ENCODE measurements at regions not wholly inside any gene's neighbourhood (a gene's known extent, or its start where the extent isn't known, plus 50 kb on each side); places are given as distances from the start of the nearest gene placed in this dataset.
A peak's percentile ranks its signal among the peaks of the same experiment; 100 is the strongest.

DNA sequence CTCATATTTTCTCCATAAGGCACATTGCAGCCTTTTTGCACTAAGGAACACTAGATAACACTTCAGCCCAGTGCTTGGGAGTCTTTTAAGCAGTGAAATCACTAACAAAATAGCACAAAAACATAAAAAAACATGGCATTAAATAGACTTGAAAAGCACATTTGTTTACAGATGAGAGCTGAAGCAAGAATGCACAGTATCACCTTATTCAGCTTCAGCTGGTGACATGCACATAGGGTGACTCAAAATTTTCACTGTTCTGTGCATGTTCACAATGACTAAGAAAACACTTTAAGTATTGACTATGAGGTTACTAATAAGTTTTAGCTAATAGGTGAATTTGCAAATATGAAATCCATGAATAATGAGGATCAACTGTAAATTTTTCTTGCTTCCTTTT lies 293.9 kb upstream of the TARS1 start:
- DNase-seq = no peak

DNA sequence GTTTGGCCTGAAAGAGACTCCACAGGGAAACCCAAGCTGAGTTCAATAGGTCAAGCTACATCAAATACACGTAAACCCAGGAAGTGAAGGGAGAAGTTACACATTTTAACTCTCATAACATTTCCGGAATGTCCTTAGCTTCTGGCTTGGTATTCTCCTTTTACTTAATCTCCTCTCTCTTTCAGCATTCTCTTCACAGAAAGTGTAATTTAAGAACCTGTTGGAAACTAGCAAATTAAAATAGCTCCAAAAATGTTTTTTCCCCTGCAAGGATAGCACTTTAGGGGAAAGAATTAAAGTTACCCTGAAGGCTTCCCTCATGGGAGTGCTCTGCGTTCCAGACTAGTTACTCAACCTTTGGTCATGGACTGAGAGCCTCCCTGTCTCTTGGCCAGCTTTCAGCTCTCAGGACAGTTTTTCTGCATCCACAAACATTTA lies 292.7 kb upstream of the TARS1 start:
- no peak for DNase-seq

DNA sequence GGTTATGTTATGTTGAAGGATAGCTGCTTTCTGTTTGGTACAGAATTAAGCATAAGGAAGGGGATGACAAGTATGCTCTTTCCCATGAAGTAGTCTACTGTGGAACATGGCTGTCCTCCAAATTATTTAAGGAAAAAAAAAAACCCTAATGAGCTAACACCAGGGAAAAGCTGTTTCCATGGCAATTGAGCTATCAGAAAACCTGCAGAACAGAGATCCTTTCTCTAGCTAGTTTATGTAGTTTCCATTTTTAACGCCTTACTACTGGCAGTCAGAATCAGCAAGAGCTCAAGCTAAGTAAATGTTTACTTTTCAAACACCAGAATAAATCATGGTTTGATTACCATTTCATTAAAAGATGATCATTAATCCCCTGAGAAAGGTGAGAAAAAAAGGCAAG lies 287.4 kb upstream of the TARS1 start:
- DNase-seq = peak in 1 of 51 donors; percentile 33

DNA sequence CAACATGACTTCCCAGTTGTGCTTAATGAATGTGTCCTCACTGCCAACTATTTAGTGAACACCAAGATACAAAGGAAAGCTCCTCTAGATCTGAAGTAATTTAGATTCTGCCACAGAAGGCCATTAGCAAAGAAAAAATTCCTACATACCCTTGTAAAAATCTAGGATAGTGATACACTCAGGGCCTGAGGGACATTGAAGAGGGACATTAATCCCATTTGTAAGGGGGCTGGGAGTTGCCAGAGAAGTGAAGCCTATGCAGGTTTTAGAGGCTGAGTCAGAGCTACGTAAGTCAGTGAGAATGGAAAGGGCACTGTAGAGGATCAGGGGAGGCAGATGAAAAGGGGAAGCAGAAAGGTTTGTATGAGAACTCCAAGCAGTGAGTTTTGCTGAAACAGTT lies 286.9 kb upstream of the TARS1 start:
- no peak for DNase-seq

DNA sequence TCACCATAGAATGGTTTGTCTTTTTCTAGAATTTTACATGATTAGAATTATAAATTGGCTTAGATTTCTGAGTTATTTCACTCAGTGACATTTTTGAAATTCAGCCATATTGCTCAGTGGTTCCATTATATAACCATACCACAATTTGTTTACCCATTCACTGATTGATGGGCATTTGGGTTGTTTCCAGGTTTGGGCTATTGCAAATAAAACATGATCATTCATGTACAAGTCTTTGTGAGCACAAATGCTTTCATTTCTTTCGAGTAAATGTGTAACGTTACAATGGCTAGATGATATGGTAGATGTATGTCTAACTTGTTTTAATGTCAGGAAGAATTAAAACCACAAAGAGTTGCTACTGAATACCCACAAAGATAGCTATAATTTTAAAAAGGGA lies 279.9 kb upstream of the TARS1 start:
- no peak for DNase-seq

DNA sequence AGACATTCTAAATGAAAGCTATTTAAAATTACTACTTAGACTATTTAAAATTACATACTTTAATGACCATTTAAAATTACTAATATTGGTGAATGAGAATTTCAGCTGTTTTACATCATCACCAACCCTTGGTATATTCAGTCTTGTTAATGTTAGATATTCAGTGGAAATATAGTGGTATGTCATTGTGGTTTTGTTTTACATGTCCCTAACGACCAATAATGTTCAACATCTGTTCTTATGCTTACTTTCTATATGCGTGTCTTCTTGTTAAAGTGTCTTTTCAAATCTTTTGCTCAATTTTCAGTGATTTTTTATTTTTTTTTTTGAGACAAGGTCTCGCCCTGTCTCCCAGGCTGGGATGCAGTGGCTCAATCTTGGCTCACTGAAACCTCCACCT lies 279.3 kb upstream of the TARS1 start:
- DNase-seq = no peak

DNA sequence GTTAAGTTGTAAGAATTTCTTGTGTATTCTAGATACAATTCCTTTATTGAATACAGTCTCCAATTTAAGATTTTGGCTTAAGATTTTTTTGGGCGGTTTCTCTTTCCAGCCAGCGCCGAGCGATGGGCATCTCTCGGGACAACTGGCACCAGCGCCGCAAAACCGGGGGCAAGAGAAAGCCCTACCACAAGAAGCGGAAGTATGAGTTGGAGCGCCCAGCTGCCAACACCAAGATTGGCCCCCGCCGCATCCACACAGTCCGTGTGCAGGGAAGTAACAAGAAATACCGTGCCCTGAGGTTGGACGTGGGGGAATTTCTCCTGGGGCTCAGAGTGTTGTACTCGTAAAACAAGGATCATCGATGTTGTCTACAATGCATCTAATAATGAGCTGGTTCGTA lies 278.7 kb upstream of the TARS1 start:
- no peak for DNase-seq

DNA sequence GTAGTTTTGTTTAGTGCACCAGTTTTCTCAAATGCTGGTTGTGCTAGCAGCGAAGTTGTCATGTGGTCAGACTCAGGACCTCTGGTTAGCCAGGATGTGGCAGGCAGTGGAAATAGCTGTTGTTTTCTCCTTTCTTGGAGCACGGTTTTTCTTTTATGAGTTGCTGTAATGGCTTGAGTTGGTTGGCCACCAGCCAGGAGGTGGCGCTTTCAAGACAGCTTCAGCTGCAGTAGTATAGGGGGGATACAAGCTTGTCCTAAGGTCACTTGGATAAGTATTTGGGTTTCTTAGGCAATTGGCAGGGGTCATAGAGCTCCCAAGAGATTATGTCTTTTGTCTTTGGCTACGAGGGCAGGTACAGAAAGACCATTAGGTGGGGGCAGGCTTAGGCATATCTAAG lies 274.2 kb upstream of the TARS1 start:
- no peak for DNase-seq

DNA sequence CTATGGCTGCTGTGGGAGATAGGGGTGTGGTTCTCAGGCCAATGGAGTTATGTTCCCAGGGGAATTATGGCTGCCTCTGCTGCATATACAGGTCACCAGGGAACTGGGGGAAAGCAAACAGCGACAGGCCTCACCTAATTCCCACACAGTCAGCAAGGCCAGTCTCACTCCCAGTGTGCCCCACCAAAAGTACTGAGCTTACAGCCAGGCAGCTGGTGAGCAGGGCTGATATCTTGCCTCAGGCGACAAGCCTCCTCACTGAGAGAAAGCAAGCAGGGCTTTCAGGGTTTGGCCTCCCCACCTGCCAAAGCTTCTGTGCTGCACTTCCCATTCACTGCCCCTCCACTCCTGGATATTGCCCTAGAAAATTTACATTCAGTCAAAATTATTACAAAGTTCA lies 273.8 kb upstream of the TARS1 start:
- DNase-seq = no peak

DNA sequence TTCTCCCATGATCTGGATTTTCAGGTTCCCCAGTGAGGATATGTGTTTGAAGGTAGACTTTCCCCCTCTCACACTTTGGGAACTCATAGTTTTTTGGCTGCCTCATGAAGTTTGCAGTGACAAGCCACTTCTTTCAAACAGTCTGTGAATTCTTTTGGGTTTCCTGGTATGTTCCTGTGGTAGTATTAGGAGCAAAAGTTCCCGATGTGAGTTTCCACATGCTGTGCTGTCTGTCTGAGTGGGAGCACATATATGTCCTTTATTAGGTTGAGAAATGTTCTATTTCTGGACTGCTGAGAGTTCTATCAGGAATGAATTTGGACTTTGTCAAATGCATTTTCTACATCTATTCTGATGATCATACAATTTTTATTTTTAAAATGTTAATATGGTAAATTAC lies 273.2 kb upstream of the TARS1 start:
- DNase-seq = no peak

DNA sequence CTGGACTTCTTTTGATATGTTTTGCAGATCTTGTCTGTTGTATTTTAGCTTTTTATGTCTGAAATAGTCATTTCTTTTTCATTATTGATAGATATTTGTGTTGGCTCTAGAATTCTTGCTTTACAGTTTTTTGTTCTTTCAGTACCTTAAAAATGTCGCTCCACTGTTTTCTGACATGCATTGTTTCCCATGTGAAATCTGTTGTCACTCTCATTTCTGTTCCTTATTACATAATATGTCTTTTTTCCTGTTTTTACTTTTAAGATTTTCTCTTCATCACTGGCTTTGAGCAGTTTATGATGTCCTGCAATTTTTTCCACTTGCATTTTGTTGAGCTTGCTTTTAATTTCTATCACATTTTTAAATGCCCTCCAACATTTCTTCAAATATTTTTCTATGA lies 270.4 kb upstream of the TARS1 start:
- DNase-seq = no peak

DNA sequence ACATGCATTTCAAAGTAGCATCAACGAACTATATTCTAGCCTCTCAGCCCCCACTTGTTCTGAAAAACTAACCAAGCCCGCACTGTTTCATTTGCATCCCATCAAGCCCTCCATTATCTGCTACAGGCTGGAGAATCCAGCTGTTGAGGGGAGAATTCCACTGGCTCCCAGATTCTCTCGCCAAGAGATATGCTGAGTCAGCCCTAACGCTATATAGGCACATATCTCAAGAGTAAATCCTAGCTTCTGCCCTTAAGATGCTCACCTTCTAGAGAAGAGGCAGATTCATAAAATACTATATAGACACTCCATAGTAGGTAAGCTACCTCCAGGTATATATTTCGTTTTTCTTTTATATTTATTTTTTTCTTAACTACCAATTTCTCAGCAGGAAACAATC lies 266.4 kb upstream of the TARS1 start:
- no peak for DNase-seq

DNA sequence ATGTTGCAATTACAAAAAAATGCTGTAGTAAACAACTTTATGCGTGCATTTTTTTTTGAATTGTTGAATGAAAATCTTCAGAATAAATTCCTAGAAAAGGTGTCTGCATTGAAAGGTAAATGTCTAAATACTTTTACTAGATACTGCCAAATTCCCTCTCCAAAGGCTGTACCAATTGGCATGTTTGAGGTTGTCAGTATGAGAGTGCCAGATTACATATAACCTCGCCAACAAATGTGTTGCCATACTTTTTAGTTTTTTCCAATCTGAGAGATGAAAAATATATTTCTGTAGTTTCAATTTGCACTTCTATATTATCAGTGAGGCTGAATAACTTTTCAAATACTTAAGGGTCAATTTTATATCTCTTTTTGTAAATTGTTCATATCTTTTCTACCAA lies 261.5 kb upstream of the TARS1 start:
- no peak for DNase-seq

DNA sequence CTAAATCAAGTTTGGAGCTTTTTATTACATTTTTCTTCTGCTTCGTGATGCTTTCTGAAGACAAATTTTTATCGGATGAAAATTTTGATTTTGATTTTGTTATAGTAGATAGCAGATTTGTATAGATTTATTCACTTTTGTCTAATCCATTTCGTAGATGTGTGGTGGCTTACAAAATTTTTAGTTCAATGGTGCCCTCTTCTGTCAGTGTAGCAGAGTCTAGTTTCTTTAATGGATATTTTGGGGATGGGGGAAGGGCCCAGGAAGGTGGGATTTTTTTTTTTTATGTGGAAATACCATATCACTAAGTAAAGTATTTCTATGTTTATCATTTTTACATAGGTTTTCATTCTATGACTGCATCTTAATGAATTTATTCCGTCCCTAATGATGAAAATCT lies 259.9 kb upstream of the TARS1 start:
- no peak for DNase-seq

DNA sequence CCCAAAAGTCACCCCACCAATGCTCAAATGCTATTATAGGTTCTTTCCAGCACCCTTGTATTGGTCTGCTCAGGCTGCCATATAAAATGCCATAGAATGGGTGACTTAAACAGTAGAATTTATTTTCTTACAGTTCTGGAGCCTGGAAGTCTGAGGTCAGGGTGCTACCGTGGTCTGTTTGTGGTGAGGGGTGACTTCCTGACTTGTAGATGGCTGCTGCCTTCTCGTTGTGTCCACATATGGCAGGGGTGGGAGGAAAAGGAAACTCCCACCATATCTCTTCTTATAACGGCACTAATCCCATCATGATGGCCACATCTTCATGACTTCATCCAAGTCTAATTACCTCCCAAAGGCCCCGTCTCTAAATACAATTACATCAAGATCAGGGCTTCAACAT lies 257.8 kb upstream of the TARS1 start:
- DNase-seq = no peak

DNA sequence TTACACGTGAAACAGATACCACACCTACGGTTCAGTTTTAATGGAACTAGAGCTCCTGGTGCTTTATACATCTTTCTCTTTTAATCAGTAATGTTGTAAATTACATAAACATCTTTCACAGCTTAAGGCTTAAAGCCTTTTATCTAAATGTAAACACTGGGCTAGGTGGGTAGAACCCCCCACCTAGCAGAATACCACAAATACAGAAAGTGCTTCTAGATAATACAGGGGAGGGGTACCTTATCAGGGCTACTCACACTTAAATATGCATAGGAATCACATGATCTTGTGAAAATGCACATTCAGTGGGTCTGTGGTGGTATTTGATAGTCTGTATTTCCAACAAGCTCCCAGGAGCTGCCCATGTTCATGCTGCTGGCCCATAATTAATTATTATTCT lies 256.4 kb upstream of the TARS1 start:
- no peak for DNase-seq

DNA sequence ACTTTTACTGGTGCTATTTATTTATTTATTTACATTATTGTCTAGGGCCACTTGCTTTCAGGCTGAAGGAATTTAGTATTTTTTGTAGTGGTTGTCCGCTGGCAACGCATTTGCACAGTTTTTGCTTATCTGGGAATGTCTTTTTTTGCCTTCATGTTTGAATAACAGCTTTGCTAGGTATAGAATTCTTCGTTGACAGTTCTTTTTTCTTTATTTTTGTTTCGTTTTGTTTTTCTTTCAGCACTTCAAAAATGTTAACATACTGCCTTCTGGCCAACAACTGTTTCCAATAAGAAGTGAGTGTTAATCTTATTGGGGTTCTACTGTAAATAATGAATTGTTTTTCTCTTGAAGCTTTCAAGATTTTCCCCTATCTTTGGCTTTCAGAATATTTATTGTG lies 252.7 kb upstream of the TARS1 start:
- DNase-seq = no peak

DNA sequence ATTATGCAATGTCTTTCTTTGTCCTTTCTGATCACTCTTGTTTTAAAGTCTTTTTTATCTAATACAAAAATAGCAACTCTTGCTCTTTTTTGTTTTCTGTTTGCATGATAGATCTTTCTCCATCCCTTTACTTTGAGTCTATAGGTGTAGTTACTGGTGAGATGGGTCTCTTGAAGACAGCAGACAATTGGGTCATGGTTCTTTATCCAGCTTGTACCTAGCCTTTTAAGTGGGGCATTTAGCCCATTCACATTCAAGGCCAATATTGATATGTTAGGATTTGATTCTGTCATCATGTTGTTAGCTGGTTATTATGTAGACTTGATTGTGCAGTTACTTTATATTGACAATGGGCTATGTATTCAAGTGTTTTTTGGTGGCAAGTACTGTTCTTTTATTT lies 245.9 kb upstream of the TARS1 start:
- DNase-seq = no peak

DNA sequence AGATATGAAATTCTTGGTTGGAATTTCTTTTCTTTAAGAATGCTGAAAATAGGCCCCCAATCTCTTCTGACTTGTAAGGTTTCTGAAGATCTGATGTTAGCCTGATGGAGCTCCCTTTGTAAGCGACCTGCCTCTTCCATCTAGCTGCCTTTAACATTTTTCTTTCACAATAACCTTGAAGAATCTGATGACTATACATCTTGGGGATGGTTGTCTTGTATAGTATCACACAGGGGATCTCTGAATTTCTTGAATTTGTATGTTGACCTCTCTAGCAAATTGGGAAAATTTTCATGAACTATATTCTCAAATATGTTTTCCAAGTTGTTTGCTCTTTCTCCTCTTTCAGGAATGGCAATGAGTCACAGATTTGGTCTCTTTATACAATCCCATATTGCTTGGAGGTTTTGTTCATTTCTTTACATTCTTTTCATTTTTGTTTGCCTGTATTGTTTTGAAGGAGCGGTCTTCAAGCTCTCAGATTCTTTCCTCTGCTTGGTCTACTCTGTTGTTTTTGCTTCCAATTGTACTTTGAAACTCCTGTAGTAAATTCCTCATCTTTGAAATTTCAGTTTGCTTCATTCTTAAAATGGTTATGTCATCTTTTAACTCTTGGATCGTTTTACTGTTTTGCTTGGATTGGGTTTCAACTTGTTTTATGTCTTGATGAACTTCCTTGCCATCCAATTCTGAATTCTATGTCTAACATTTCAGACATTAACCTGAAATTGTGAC lies 245.2 kb upstream of the TARS1 start:
- DNase-seq = no peak

DNA sequence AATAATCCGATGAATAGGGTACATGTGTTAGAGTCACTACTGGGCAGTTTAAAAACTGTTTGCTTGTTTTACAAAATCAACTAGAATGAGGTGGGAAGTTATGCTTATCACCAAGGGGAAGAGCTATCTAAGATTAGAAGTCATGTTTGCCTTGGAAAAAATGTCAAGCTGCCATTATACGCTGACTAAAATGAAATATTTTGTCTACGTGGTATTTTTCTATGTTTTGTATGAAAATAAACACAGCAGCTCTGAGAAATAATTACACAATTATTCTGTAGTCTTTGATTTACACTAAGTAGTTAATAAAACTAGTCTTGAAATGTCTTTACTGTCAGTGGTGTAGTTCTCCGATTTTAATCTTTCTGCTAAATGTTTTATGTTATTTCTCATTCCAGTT lies 241.9 kb upstream of the TARS1 start:
- DNase-seq = no peak

DNA sequence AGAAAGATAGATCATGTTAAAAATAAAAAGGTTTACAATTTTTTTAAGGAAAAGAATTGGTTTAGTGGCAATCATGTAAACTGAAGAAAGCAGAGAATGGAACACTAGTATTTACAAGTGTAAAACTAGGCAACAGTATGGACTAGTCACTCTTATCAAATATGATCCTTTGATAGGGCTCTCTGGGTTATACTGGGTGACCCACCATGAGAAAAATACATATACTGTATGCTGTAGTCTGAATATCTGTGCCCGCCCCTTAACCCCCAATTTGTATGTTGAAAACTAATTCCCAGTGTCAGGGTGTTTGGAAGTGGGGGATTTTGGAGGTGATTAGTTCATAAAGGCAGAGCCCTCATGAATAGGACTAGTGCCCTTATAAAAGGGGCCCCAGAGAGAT lies 236.8 kb upstream of the TARS1 start:
- no peak for DNase-seq

DNA sequence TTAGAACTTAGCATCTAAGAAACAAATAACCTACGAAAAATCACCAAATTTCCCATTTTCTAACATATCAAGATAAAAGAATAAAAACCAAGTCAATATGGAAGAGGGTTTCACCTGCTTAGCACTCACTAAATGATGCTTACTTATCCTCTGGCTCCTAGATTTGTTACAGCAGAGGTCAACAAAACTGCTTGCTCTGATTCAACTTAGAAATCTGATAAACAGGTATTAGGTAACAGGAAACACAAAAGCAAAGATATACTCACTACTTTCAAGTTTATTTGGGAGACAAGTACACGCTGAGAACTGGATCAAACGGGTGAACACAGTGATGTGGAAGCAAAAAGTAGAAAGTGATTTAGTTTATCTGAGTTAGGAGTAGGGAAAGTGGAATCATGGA lies 235.7 kb upstream of the TARS1 start:
- DNase-seq = no peak

DNA sequence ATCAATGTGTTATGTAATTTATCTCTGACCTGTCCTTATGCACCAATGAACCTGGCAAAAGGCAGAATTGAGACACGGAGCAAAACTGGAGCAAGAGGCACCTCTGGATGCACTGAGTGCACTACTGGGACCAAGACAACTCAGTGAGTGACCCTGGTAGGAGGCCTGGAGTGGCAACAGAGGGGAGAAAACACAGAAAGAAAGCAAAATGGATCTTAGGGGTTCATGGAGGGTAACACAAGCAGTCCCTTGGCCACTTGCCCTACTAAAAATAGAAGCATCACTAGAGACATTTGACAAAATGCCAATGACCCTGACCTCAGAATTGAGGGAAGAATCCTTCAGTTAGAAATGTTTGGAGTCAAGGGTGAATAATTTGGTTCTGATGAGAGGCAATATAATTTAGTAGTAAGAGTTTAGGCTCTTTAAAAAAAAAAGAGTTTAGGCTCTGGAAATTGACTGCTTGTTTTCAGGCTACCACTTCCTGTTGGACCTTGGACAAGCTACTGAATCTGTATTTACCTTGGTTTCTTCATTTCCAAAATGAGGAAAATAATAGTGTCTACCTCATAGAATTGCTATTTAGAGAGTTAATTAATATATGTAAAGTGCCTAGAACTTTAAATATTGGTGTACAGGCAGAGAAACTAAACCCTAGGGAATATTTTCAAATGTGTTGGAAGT lies 234.9 kb upstream of the TARS1 start:
- no peak for DNase-seq

All from hypothalamus (tissue), 51 donors.